ENCODE measurements at regions not wholly inside any gene's neighbourhood (a gene's known extent, or its start where the extent isn't known, plus 50 kb on each side); places are given as distances from the start of the nearest gene placed in this dataset.

GRCh38 chr10:88162852-88163251 lies 299.4 kb downstream of the PTEN start:
- no peak for DNase-seq (ENCODE audit: low read depth in 4 of 4, low spot score in 3 of 4)

GRCh38 chr10:88163572-88163971 lies 300.1 kb downstream of the PTEN start:
- DNase-seq (ENCODE audit: low read depth in 4 of 4, low spot score in 3 of 4): no peak

GRCh38 chr10:88164471-88164870 lies 301.0 kb downstream of the PTEN start:
- no peak for DNase-seq (ENCODE audit: low read depth in 4 of 4, low spot score in 3 of 4)

GRCh38 chr10:88165849-88166271 lies 302.4 kb downstream of the PTEN start:
- DNase-seq (ENCODE audit: low read depth in 4 of 4, low spot score in 3 of 4): no peak

- no peak for DNase-seq (ENCODE audit: low read depth in 4 of 4, low spot score in 3 of 4)
Measured at GRCh38 chr10:88168171-88169036, 305.0 kb downstream of the PTEN start.

- DNase-seq (ENCODE audit: low read depth in 4 of 4, low spot score in 3 of 4): no peak
Measured at GRCh38 chr10:88169037-88169319, 305.6 kb downstream of the PTEN start.

GRCh38 chr10:88170628-88171027 lies 307.2 kb downstream of the PTEN start:
- DNase-seq (ENCODE audit: low read depth in 4 of 4, low spot score in 3 of 4): no peak

GRCh38 chr10:88172159-88172558 lies 308.7 kb downstream of the PTEN start:
- DNase-seq (ENCODE audit: low read depth in 4 of 4, low spot score in 3 of 4): no peak

- DNase-seq (ENCODE audit: low read depth in 4 of 4, low spot score in 3 of 4): no peak
Measured at GRCh38 chr10:88174391-88174790, 311.0 kb downstream of the PTEN start.

DNA sequence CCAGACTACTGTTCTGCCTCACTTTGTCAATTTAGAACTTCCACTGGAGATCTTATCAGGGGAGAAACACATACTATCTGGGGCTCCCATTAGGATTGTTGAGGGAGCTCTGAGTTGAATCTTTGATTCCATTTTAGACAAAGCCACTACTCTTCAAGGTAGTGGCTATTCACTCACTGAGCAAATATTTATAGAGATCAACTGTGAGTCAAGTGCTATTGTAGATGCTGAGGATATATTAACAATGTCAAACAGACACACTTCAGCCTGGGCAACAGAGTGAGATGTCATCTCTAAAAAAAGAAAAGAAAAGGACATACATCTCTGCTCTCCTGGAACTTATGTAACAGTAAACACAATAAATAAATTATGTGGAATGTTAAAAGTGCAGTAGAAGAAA lies 315.3 kb downstream of the PTEN start:
- no peak for DNase-seq (ENCODE audit: low read depth in 4 of 4, low spot score in 3 of 4)

DNA sequence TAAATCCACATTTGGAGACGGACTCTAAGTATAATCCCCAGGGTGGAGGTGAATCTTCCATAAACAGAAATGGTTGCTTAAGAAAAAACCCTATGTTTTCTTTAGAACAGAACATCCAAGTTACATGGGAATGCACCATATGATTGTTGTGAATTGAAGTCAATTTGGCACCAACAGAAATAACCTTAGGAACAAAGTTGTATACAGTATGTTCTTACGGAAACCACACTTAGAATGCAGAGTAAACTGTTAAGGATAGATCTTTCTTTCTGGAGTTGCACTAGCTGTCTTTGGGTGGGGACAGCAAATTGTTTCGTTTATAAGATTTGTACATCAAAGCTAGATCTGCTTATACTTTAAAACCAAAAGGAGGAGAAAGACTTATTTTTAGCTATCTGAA lies 316.4 kb downstream of the PTEN start:
- no peak for DNase-seq (ENCODE audit: low read depth in 4 of 4, low spot score in 3 of 4)

- no peak for DNase-seq (ENCODE audit: low read depth in 4 of 4, low spot score in 3 of 4)
Measured at GRCh38 chr10:88181902-88182600, 318.6 kb downstream of the PTEN start.

DNA sequence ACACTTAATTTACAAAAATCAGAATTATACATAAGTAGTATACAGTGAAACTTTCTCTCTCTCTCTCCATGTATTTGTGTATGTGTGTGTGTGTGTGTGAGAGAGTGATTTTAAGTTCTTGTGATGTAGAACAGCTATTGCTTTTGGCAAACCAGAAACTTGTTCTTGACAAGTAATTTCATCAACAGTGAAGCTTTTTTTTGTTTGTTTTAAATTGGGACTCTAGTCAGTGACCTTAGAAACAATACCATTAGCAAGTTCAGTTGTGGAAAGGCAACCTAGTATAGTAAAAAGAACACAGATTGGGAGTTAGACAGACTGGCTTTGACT lies 319.1 kb downstream of the PTEN start:
- no peak for DNase-seq (ENCODE audit: low read depth in 4 of 4, low spot score in 3 of 4)

DNA sequence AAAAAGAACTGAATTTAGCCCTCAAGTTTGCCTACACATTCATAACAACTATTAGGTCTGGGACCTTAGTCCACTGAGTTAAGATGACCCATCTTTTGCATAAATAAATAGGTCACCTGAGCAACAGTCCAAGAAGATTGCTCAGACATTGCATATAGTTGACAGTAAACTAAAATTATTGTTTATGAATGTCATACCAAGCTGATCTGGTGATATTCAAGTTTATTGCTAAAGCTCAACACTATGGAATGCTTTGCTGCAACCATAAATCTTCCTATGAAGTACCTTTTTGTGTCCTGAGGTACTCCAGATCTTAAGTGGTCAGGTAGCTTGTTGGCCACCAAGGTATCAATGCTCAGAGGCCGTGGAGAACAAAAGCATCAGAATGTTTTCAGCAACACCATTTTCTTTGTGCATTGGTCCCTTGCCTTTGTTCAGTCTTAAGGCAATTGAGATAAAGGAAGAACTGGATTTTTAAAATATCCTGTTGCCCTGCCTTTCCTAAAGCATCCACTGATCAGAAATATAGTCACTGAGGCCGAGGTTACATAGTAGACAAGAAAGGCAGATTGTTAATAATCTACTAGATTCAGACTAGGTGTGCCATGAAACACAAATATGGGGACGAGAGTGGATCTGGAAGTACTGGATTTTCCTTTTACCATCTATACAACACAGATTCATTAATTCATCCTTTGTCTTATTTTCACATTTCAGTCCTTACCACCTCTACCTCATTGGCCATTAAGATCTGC lies 321.3 kb downstream of the PTEN start:
- no peak for DNase-seq (ENCODE audit: low read depth in 4 of 4, low spot score in 3 of 4)

DNA sequence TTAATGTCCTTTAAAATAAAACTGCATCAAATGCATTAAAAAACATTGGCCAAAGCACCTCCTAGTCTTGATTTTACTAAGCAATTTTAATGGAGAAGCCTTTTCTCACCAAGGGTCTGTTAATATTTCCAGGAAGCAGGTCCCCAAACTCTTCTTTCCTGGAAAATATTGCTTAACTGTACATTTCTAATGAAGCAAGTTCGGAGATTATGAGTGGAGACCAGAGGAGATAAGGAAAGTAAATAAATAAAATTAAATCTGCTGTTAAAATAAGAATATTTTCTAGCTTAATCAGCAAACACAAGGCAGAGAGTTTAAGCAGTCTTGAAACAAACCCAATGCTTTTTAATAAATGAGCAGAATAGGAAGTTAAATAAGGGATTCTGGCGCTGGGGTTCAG lies 322.4 kb downstream of the PTEN start:
- no peak for DNase-seq (ENCODE audit: low read depth in 4 of 4, low spot score in 3 of 4)

DNA sequence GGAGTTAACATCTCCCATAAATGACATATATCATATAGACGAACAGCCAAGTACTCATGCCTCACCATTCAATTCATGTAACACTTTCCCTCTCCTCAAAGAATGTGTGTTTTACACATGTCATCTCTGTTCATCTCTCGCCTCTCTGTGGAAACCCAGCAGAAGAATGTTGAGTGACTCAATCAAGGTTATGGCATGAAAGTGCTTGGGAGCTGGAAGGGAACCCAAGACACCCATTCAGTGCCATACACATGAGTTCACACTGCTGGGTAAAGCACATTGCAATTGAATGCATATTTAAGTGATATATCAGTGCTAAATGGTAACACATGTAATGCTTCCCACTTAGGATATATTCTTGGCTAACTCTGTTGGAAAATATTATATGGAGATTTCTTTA lies 322.9 kb downstream of the PTEN start:
- DNase-seq (ENCODE audit: low read depth in 4 of 4, low spot score in 3 of 4): no peak

DNA sequence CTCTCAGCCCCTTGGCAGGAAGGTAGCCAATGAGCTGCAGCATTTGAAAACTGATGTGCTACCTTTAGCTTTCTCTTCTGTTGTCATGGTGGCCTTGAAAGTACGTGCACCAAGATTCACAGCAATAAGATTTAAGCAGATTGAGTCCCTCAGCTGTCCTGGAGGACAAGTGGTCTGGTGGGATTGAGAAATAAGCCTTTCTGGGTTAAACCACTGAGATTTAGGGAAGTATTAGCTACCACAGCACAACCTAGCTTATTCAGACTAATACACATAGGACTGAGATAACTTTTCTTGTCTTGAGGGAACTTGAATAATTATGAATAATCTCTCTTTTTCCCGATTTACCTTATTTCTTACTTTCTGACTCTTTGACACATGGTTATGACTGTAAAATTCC lies 324.0 kb downstream of the PTEN start:
- DNase-seq (ENCODE audit: low read depth in 4 of 4, low spot score in 3 of 4): no peak

DNA sequence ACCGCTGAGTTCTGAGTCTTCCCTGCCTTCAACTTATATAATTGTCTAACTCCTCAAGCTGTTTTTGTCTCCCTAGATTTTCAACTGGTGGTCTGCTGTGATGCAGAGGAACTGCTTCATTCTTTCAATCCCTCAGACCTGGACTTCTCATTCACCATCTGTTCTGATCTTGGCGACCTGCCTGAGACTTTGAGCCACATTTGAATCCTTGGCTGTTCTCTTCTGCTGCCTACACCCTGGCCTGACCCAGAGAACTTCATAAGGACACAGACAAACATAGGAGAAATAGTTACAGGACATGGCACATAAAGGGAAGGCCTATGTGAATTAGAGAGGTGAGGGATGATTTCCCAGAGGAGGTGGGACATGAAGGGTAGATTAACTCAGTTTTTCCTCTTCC lies 326.7 kb downstream of the PTEN start:
- no peak for DNase-seq (ENCODE audit: low read depth in 4 of 4, low spot score in 3 of 4)

GRCh38 chr10:88190540-88191235 lies 327.3 kb downstream of the PTEN start:
- DNase-seq (ENCODE audit: low read depth in 4 of 4, low spot score in 3 of 4): no peak

DNA sequence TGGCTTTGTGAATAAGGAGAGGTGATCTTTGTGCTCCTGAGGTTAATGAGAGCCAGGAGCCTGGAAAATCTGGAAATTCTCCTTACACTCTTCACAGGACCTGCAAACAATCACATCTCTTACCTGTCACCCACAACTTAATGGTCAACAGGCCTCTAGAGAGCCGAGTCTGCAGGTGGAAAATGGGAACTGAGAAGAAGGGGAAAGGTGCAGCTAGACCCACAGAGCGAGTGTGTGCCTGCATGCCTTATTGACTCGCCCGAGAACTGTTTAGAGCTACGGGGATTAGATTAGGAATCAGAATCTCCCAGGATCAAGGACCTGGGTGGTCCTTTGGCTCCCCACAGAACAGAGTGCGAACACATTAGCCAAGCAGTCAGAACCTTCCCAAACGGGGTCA lies 329.6 kb downstream of the PTEN start:
- DNase-seq (ENCODE audit: low read depth in 4 of 4, low spot score in 3 of 4): no peak
